OCI-LY3 (cell line): ENCODE measurements at regions not wholly inside any gene's neighbourhood (a gene's known extent, or its start where the extent isn't known, plus 50 kb on each side); places are given as distances from the start of the nearest gene placed in this dataset.

Experiments used
- H2AFZ ChIP-seq: fragments of 200-600, 300-600 bp; shearing (Covaris generic); 2 replicates; pipeline ENCODE4 v1.6.0; 2014; ENCODE audit warnings: antibody characterized with exemption, low read depth, low read length
- H3K27ac ChIP-seq: fragments of 200-600, 300-600 bp; sonication (generic); 2 replicates; pipeline ENCODE4 v1.5.1; 2014; ENCODE audit warnings: mild to moderate bottlenecking, low read length, moderate library complexity, mixed read lengths
- H3K27me3 ChIP-seq: fragments of 200-600, 300-600 bp; sonication (generic); 2 replicates; pipeline ENCODE4 v1.6.1; 2014; ENCODE audit warnings: low read depth, low read length, mixed read lengths
- H3K36me3 ChIP-seq: fragments of 200-600, 300-600 bp; sonication (generic); replicated peaks from 2 replicates; pipeline ENCODE3; 2014; ENCODE audit warnings: low read depth, low read length, mixed read lengths
- H3K4me1 ChIP-seq: fragments of 300-600, 200-600 bp; sonication (generic); 2 replicates; pipeline ENCODE4 v1.6.1; 2014; ENCODE audit warnings: low read length, mixed read lengths
- H3K4me2 ChIP-seq: fragments of 200-600, 300-600 bp; sonication (generic); 2 replicates; pipeline ENCODE4 v1.6.1; 2014; ENCODE audit warnings: low read length, mixed read lengths
- H3K4me3 ChIP-seq: fragments of 300-600, 200-600 bp; sonication (generic); 2 replicates; pipeline ENCODE4 v1.5.1; 2014; ENCODE audit warnings: antibody characterized with exemption, mild to moderate bottlenecking, low read length, moderate library complexity
- H3K79me2 ChIP-seq: fragments of 300-600, 200-600 bp; shearing (Covaris generic); 2 replicates; pipeline ENCODE4 v1.6.1; 2014; ENCODE audit warnings: mild to moderate bottlenecking, low read length, mixed read lengths
- H3K9ac ChIP-seq: fragments of 300-600, 200-600 bp; shearing (Covaris generic); 2 replicates; pipeline ENCODE4 v1.6.0; 2014; ENCODE audit warnings: mild to moderate bottlenecking, low read length, moderate library complexity
- H3K9me3 ChIP-seq: fragments of 200-600, 300-600 bp; shearing (Covaris generic); 2 replicates; pipeline ENCODE4 v1.6.1; 2014; ENCODE audit warnings: low read length, mixed read lengths; ENCODE audit not compliant: insufficient read depth
- H4K20me1 ChIP-seq: fragments of 200-600, 300-600 bp; sonication (generic); 2 replicates; pipeline ENCODE4 v1.6.1; 2016; ENCODE audit warnings: low read length, mixed read lengths; ENCODE audit not compliant: insufficient read depth
- EZH2phosphoT487 ChIP-seq: fragments of 200-600 bp; shearing (Covaris generic); IDR thresholded peaks from 2 replicates; pipeline ENCODE4 v1.6.1; 2018; ENCODE audit warnings: antibody characterized with exemption, mixed run types, low read depth
- TF ChIP-seq, protein P1 (sequence below): fragments of 200-600, 300-600 bp; sonication (generic); IDR thresholded peaks from 2 replicates; pipeline ENCODE4 v1.5.1; 2014; ENCODE audit warnings: antibody characterized with exemption, low read length, low read depth

DNA sequence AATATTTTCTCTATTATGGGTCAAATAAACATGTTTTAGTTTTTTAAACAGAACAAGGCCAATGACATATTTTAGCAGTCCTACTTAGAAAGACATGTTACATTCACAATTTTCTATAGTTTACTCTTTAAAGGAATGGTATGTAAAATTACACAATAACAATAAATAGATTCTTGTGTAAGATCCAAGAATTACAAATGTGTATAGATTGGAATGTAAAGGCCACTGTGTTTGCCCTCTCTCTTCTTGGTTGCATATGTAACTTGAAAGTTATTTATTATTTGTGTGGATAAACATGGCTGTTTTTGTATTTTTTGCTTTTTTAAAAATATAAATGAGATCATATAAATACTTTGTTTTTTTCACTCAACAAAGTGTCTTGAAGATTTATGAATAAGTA is 979.3 kb upstream of the CELF2 start:
- Histone ChIP-seq H3K9me3 (no peaks in the 10 kb centered on the region), H3K4me1 (no peaks in the 10 kb centered on the region), H3K27me3 (no peaks in the 10 kb centered on the region), H3K79me2 (no peaks in the 10 kb centered on the region), H4K20me1 (no peaks in the 10 kb centered on the region), H3K4me2 (no peak overlapping the region), H3K9ac (no peak overlapping the region), H3K27ac (no peak overlapping the region), H2AFZ (no peak overlapping the region), H3K4me3 (no peak overlapping the region), H3K36me3 (no peaks in the 10 kb centered on the region)
- TF ChIP-seq EZH2phosphoT487 = no peak
- TF ChIP-seq, protein P1, sequence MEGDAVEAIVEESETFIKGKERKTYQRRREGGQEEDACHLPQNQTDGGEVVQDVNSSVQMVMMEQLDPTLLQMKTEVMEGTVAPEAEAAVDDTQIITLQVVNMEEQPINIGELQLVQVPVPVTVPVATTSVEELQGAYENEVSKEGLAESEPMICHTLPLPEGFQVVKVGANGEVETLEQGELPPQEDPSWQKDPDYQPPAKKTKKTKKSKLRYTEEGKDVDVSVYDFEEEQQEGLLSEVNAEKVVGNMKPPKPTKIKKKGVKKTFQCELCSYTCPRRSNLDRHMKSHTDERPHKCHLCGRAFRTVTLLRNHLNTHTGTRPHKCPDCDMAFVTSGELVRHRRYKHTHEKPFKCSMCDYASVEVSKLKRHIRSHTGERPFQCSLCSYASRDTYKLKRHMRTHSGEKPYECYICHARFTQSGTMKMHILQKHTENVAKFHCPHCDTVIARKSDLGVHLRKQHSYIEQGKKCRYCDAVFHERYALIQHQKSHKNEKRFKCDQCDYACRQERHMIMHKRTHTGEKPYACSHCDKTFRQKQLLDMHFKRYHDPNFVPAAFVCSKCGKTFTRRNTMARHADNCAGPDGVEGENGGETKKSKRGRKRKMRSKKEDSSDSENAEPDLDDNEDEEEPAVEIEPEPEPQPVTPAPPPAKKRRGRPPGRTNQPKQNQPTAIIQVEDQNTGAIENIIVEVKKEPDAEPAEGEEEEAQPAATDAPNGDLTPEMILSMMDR = no peak

DNA sequence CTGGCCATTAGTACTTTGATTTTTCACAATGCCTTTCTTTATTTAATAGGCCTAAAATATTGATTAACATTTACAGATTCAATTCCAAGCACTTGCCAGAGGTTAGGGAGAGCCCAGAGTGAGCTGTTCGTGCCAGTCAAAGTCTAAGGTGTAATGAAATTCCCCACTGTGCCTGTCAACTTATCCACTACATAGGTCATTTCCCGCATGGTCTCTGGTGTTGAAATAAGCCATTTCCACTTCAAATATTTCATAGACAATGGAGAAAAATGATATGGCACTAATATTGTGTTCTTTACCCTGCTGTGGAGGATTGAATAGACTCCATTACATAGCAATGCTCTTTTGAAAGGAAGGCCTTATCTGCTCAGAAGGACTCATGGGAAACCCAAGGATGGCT is 978.1 kb upstream of the CELF2 start:
- H3K79me2 ChIP-seq = no peaks in the 10 kb centered on the region
- no peak overlapping the region for H3K9ac ChIP-seq
- no peaks in the 10 kb centered on the region for H4K20me1 ChIP-seq
- H3K4me2 ChIP-seq = no peak overlapping the region
- H3K9me3 ChIP-seq = no peaks in the 10 kb centered on the region
- no peak overlapping the region for H3K27ac ChIP-seq
- no peak for TF ChIP-seq EZH2phosphoT487
- H3K36me3 ChIP-seq = no peaks in the 10 kb centered on the region
- H3K4me1 ChIP-seq = no peaks in the 10 kb centered on the region
- H2AFZ ChIP-seq = no peak overlapping the region
- H3K27me3 ChIP-seq = no peaks in the 10 kb centered on the region
- H3K4me3 ChIP-seq = no peak overlapping the region

DNA sequence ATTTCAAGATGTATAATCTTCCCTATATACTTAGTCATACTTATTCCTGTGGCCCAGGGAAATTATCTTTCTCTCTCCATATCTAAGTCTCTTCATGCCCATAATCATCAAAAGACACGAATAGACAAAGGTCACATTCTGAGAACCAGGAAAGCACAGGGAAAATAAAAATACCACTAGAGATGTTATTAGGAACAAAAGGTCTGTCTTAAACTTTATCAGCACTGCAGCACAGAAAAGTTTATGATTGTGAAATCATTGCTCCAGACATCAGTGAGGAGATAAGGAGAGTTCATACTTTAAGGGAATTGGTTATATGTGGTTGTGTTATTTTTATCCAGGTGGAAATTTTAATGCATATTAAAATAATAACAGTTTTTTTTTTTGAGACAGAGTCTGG is 974.6 kb upstream of the CELF2 start:
- Histone ChIP-seq H4K20me1 (no peaks in the 10 kb centered on the region), H3K79me2 (no peaks in the 10 kb centered on the region), H3K36me3 (no peaks in the 10 kb centered on the region), H3K9ac (no peak overlapping the region), H3K4me3 (no peak overlapping the region), H3K27ac (no peak overlapping the region), H3K4me2 (no peak overlapping the region), H2AFZ (no peak overlapping the region), H3K9me3 (no peaks in the 10 kb centered on the region), H3K4me1 (no peaks in the 10 kb centered on the region), H3K27me3 (no peaks in the 10 kb centered on the region)
- no peak for TF ChIP-seq EZH2phosphoT487

- no peak overlapping the region for H3K4me2 ChIP-seq
- H3K79me2 ChIP-seq = no peaks in the 10 kb centered on the region
- H3K36me3 ChIP-seq = no peaks in the 10 kb centered on the region
- H3K4me1 ChIP-seq = no peaks in the 10 kb centered on the region
- TF ChIP-seq, protein P1 = no peak
- no peak for TF ChIP-seq EZH2phosphoT487
- H4K20me1 ChIP-seq = no peaks in the 10 kb centered on the region
- H3K27me3 ChIP-seq = no peaks in the 10 kb centered on the region
- no peak overlapping the region for H3K9ac ChIP-seq
- no peaks in the 10 kb centered on the region for H3K9me3 ChIP-seq
- no peak overlapping the region for H3K4me3 ChIP-seq
- H2AFZ ChIP-seq = no peak overlapping the region
- no peak overlapping the region for H3K27ac ChIP-seq
Measured at GRCh38 chr10:10044922-10045764, 972.5 kb upstream of the CELF2 start.

GRCh38 chr10:10045765-10046028 is 972.0 kb upstream of the CELF2 start:
- Histone ChIP-seq H3K4me2 (no peak overlapping the region), H3K9me3 (no peaks in the 10 kb centered on the region), H4K20me1 (no peaks in the 10 kb centered on the region), H3K27me3 (no peaks in the 10 kb centered on the region), H3K4me3 (no peak overlapping the region), H3K36me3 (no peaks in the 10 kb centered on the region), H2AFZ (no peak overlapping the region), H3K9ac (no peak overlapping the region), H3K4me1 (no peaks in the 10 kb centered on the region), H3K79me2 (no peaks in the 10 kb centered on the region), H3K27ac (no peak overlapping the region)
- TF ChIP-seq, protein P1 = no peak
- no peak for TF ChIP-seq EZH2phosphoT487
